NCI-H460 (cell line): ENCODE measurements at regions not wholly inside any gene's neighbourhood (a gene's known extent, or its start where the extent isn't known, plus 50 kb on each side); places are given as distances from the start of the nearest gene placed in this dataset.

Experiments
- DNase-seq: peaks from one replicate; pipeline ENCODE4 v3.0.0-alpha.2; 2016; ENCODE audit warnings: low read depth; ENCODE audit errors: extremely low read depth

GRCh38 chr6:142676647-142677192 is 268.3 kb downstream of the HIVEP2 start:
- DNase-seq = no peak

- no peak for DNase-seq
These were observed 264.9 kb downstream of the HIVEP2 start for GRCh38 chr6:142679907-142680700.

GRCh38 chr6:142681099-142681498 is 263.9 kb downstream of the HIVEP2 start:
- DNase-seq = no peak

- DNase-seq = no peak
These were observed 262.0 kb downstream of the HIVEP2 start for GRCh38 chr6:142682985-142683384.

GRCh38 chr6:142683714-142684141 is 261.2 kb downstream of the HIVEP2 start:
- no peak for DNase-seq

- DNase-seq = no peak
These were observed 260.6 kb downstream of the HIVEP2 start for GRCh38 chr6:142684371-142684770.

GRCh38 chr6:142685852-142686506 is 259.0 kb downstream of the HIVEP2 start:
- no peak for DNase-seq

GRCh38 chr6:142686507-142686887 is 258.5 kb downstream of the HIVEP2 start:
- no peak for DNase-seq

- DNase-seq = peak; percentile 58
These were observed 252.0 kb downstream of the HIVEP2 start for GRCh38 chr6:142692942-142693341.

GRCh38 chr6:142693441-142693840 is 251.5 kb downstream of the HIVEP2 start:
- no peak for DNase-seq

- no peak for DNase-seq
These were observed 250.9 kb downstream of the HIVEP2 start for GRCh38 chr6:142694054-142694453.

GRCh38 chr6:142695016-142695415 is 250.0 kb downstream of the HIVEP2 start:
- no peak for DNase-seq

GRCh38 chr6:142696123-142697000 is 248.6 kb downstream of the HIVEP2 start:
- no peak for DNase-seq

- no peak for DNase-seq
These were observed 248.0 kb downstream of the HIVEP2 start for GRCh38 chr6:142697001-142697335.

GRCh38 chr6:142697922-142698321 is 247.1 kb downstream of the HIVEP2 start:
- no peak for DNase-seq

- no peak for DNase-seq
These were observed 246.2 kb downstream of the HIVEP2 start for GRCh38 chr6:142698751-142699150.

- DNase-seq = no peak
These were observed 245.6 kb downstream of the HIVEP2 start for GRCh38 chr6:142699391-142699790.

GRCh38 chr6:142700032-142700431 is 244.9 kb downstream of the HIVEP2 start:
- no peak for DNase-seq

- no peak for DNase-seq
These were observed 244.2 kb downstream of the HIVEP2 start for GRCh38 chr6:142700671-142701312.
